ENCODE measurements at regions not wholly inside any gene's neighbourhood (a gene's known extent, or its start where the extent isn't known, plus 50 kb on each side); places are given as distances from the start of the nearest gene placed in this dataset.

GRCh38 chr4:166538491-166539005 is 665.5 kb downstream of the TLL1 start:
- Histone ChIP-seq H3K27ac (ENCODE audit: low read depth, low read length) (no peak overlapping the region), H3K23me2 (ENCODE audit: low read depth, low read length) (no peaks in the 10 kb centered on the region), H3K18ac (ENCODE audit: extremely low read depth, low read length) (no peak overlapping the region), H2BK15ac (ENCODE audit: low read length) (no peak overlapping the region), H3K4me3 (ENCODE audit: extremely low read depth in 1 of 4, insufficient read depth in 2 of 4, low read depth in 3 of 4, low read length in 4 of 4) (no peak overlapping the region), H3K79me2 (ENCODE audit: control insufficient read depth in 1 of 2, insufficient read depth in 2 of 2, low read length in 2 of 2) (no peaks in the 10 kb centered on the region), H4K5ac (ENCODE audit: insufficient read length, low read depth, low read length) (no peak overlapping the region), H4K20me1 (replicated peaks in 1 of 2; ENCODE audit: control insufficient read depth in 1 of 2, insufficient read depth in 2 of 2, low read length in 2 of 2) (no peaks in the 10 kb centered on the region), H3K4me2 (ENCODE audit: insufficient read depth in 1 of 2, low read depth in 2 of 2, low read length in 2 of 2) (no peak overlapping the region), H3K56ac (replicated peaks; ENCODE audit: insufficient read length, low read depth, low read length) (no peak overlapping the region), H3K79me1 (ENCODE audit: low read depth, low read length) (no peaks in the 10 kb centered on the region), H3K23ac (ENCODE audit: insufficient read length) (no peak overlapping the region), H3K4ac (replicated peaks; ENCODE audit: insufficient read length, low read depth, low read length) (no peak overlapping the region), H3K9ac (replicated peaks in 1 of 4; ENCODE audit: extremely low read depth in 1 of 4, low read depth in 3 of 4, low read length in 3 of 4) (no peak overlapping the region), H2BK120ac (replicated peaks; ENCODE audit: low read depth, low read length) (no peak overlapping the region), H2BK12ac (ENCODE audit: low read depth, low read length) (no peak overlapping the region), H4K91ac (replicated peaks; ENCODE audit: insufficient read length, low read length) (no peak overlapping the region), H2BK5ac (ENCODE audit: low read depth, low read length) (no peak overlapping the region), H2AFZ (ENCODE audit: low read length) (peak overlapping the region; percentile 84; the same call in 1 of the 2 replicates), H3K14ac (ENCODE audit: insufficient read length) (no peak overlapping the region), H2AK5ac (ENCODE audit: low read depth, low read length) (no peak overlapping the region), H3K4me1 (replicated peaks in 1 of 4; ENCODE audit: control insufficient read depth in 3 of 4, insufficient read depth in 4 of 4, low read length in 3 of 4) (no peaks in the 10 kb centered on the region; a peak in 1 of 7 replicates), H4K8ac (ENCODE audit: extremely low read depth, insufficient read depth, low read length) (no peak overlapping the region), H3K36me3 (ENCODE audit: control insufficient read depth in 2 of 4, insufficient read depth in 4 of 4, low read length in 3 of 4) (no peaks in the 10 kb centered on the region), H3K9me3 (ENCODE audit: insufficient read depth in 2 of 2, low read depth in 1 of 2, low read length in 1 of 2) (peaks cover 5 to 8% of the 10 kb centered on the region in 2 experiments; a peak in 3 of 4 replicates), H2BK20ac (ENCODE audit: low read length) (no peak overlapping the region), H3K27me3 (replicated peaks in 1 of 4; ENCODE audit: control insufficient read depth in 3 of 4, extremely low read depth in 1 of 4, insufficient read depth in 3 of 4, low read length in 3 of 4) (no peaks in the 10 kb centered on the region)
- ChIA-PET CTCF (ENCODE audit: partially characterized antibody) (interaction anchor here (0.8 to 1.5 kb wide), 2 partner anchors 36 to 38 kb away, joined by 4 to 7 read pairs; no protein-coding TSS in a partner anchor), POLR2A (ENCODE audit: partially characterized antibody) (no interaction called here)
- 95% methylated on average over 2 of the region's 2 CpGs; no CpG with 5 or more reads in 1 of the 2 experiments for WGBS, 2 experiments (ENCODE audit: extremely low coverage in 1 of 2, insufficient coverage in 1 of 2, insufficient read length in 1 of 2, insufficient replicate concordance in 2 of 2, low coverage in 1 of 2, low lambda C conversion rate in 2 of 2, missing lambda C conversion rate in 1 of 2)
- FAIRE-seq (no peak), DNase-seq (ENCODE audit: low read depth in 1 of 2, low spot score in 2 of 2) (no peak)
- TF ChIP-seq ZNF274 (IDR thresholded peaks at IDR 0.05; ENCODE audit: borderline replicate concordance, extremely low read depth, low read length) (no peak), CREB1 (IDR thresholded peaks at IDR 0.05) (no peak), SP2 (IDR thresholded peaks at IDR 0.05; ENCODE audit: low read length) (no peak), TAF7 (optimal IDR thresholded peaks at IDR 0.05; ENCODE audit: borderline replicate concordance, low read depth, low read length) (no peak), POLR2AphosphoS5 (IDR thresholded peaks at IDR 0.05; ENCODE audit: low read depth, low read length) (no peak), EP300 (IDR thresholded peaks at IDR 0.05; ENCODE audit: borderline replicate concordance in 1 of 2, low read depth in 2 of 2, low read length in 2 of 2) (no peak), JUN (IDR thresholded peaks at IDR 0.05; ENCODE audit: low read depth, low read length) (no peak), MAFK (IDR thresholded peaks at IDR 0.05; ENCODE audit: low read depth, low read length) (no peak), RAD21 (IDR thresholded peaks at IDR 0.05 in 1 of 2, conservative IDR thresholded peaks at IDR 0.05 in 1 of 2; ENCODE audit: low read depth in 2 of 2, low read length in 2 of 2) (no peak), TCF12 (IDR thresholded peaks at IDR 0.05; ENCODE audit: low read depth, low read length) (no peak), GTF2F1 (IDR thresholded peaks at IDR 0.05; ENCODE audit: borderline replicate concordance, low read depth, low read length) (no peak), SP1 (IDR thresholded peaks at IDR 0.05; ENCODE audit: low read depth, low read length) (no peak), BACH1 (IDR thresholded peaks at IDR 0.05; ENCODE audit: low read length) (no peak), TEAD4 (IDR thresholded peaks at IDR 0.05; ENCODE audit: low read depth, low read length) (no peak), KDM5A (IDR thresholded peaks at IDR 0.05; ENCODE audit: low read length) (no peak), KDM1A (IDR thresholded peaks at IDR 0.05; ENCODE audit: borderline replicate concordance, low read length) (no peak)
